ENCODE measurements at regions not wholly inside any gene's neighbourhood (a gene's known extent, or its start where the extent isn't known, plus 50 kb on each side); places are given as distances from the start of the nearest gene placed in this dataset.
A peak's percentile ranks its signal among the peaks of the same experiment; 100 is the strongest.

- DNase-seq (ENCODE audit: low spot score): no peak
Measured at GRCh38 chr2:239882781-239883180, 142.4 kb downstream of the NDUFA10 start.

- DNase-seq (ENCODE audit: low spot score): peak; percentile 40
Measured at GRCh38 chr2:239882331-239882732, 142.8 kb downstream of the NDUFA10 start.

- no peak for DNase-seq (ENCODE audit: low spot score)
Measured at GRCh38 chr2:239881561-239882320, 143.4 kb downstream of the NDUFA10 start.

- no peak for DNase-seq (ENCODE audit: low spot score)
Measured at GRCh38 chr2:239881031-239881471, 144.1 kb downstream of the NDUFA10 start.

- no peak for DNase-seq (ENCODE audit: low spot score)
Measured at GRCh38 chr2:239880396-239880795, 144.7 kb downstream of the NDUFA10 start.

GRCh38 chr2:239879423-239880084 is 145.6 kb downstream of the NDUFA10 start:
- no peak for DNase-seq (ENCODE audit: low spot score)

- no peak for DNase-seq (ENCODE audit: low spot score)
Measured at GRCh38 chr2:239878686-239879085, 146.5 kb downstream of the NDUFA10 start.

- DNase-seq (ENCODE audit: low spot score): no peak
Measured at GRCh38 chr2:239876948-239877289, 148.2 kb downstream of the NDUFA10 start.

- DNase-seq (ENCODE audit: low spot score): no peak
Measured at GRCh38 chr2:239876271-239876947, 148.7 kb downstream of the NDUFA10 start.

GRCh38 chr2:239874636-239875356 is 150.3 kb downstream of the NDUFA10 start:
- DNase-seq (ENCODE audit: low spot score): no peak

GRCh38 chr2:239873656-239874635 is 151.2 kb downstream of the NDUFA10 start:
- no peak for DNase-seq (ENCODE audit: low spot score)

GRCh38 chr2:239871481-239872435 is 153.4 kb downstream of the NDUFA10 start:
- no peak for DNase-seq (ENCODE audit: low spot score)

GRCh38 chr2:239870863-239871262 is 154.3 kb downstream of the NDUFA10 start:
- no peak for DNase-seq (ENCODE audit: low spot score)

- DNase-seq (ENCODE audit: low spot score): no peak
Measured at GRCh38 chr2:239870276-239870675, 154.9 kb downstream of the NDUFA10 start.

GRCh38 chr2:239869272-239870155 is 155.6 kb downstream of the NDUFA10 start:
- no peak for DNase-seq (ENCODE audit: low spot score)

- no peak for DNase-seq (ENCODE audit: low spot score)
Measured at GRCh38 chr2:239868556-239869181, 156.5 kb downstream of the NDUFA10 start.

- DNase-seq (ENCODE audit: low spot score): no peak
Measured at GRCh38 chr2:239866778-239867177, 158.4 kb downstream of the NDUFA10 start.

- no peak for DNase-seq (ENCODE audit: low spot score)
Measured at GRCh38 chr2:239866350-239866749, 158.8 kb downstream of the NDUFA10 start.
